NOMO-1 treated with DMSO at 0.1 percent for 48 hours (cell line): ENCODE measurements at regions not wholly inside any gene's neighbourhood (a gene's known extent, or its start where the extent isn't known, plus 50 kb on each side); places are given as distances from the start of the nearest gene placed in this dataset.
A peak's percentile ranks its signal among the peaks of the same experiment; 100 is the strongest.
"Not testable (repeated sequence)": the region's sequence is repeated elsewhere in the genome, so short reads cannot be mapped to it uniquely, and the experiment has no call there.

Experiments used
- DNase-seq: peaks from one replicate; lab custom pipeline; 2025; ENCODE audit not compliant: unreplicated experiment; lab: John Stamatoyannopoulos, UW

DNA sequence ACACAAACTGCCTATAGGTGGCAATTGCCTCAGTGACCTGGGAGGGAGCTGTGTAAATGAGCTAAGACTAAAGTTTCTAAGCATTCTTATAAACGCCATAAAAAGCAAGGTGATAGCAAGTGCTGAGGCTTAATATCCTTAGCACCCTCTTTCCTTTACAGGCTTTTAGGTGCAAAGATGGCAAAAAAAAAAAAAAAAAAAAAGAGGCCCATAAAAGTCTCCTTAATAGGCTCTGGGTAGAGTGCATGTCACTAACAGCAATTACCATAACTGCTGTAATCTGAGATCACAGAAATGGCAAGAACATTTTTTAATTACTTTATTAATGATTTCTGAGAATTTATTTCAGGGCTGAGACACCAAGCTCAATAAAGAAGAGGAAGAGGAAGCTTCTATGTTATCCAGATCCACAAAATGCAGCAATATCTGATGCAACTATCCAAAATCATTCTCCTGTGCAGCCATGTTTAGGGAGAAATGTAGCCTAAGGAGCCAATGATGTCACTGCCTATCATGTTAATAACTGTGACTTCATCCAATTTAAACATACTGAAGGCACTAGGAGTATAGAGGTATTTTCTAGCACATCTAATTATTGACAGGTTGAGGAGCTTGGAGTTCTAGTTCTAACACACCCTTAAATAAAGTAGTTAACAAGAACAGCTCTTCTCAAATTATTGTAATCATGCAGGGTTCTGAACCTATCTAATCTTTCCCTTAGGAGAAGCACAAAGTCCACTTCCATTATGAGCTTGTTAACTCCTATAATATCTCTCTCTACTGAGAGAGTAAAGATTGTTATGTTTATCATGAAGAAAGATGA lies 804.3 kb upstream of the ACVR2A start:
- DNase-seq = no peak

DNA sequence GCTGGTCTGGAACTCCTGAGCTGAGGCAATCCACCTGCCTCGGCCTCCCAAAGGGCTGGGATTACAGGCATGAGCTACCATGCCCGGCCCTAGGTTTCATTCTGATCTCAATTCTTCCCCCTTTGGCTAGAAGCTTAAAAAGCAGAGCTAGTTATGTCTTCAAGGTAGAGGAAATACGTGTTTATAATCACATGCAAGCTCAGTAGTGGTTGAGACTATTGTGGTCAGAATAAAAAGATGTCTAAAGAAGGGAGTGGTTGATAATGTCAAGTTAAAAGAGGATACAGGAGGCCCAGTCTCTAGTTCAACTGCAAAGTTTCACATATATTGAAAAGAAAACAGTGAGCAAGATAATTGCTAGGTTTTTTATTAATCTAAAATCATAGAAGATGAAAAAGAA lies 807.8 kb upstream of the ACVR2A start:
- DNase-seq = no peak

- no peak for DNase-seq
These were observed 811.8 kb upstream of the ACVR2A start for GRCh38 chr2:147033044-147033443.

GRCh38 chr2:147031897-147032296 lies 812.9 kb upstream of the ACVR2A start:
- DNase-seq = no peak

DNA sequence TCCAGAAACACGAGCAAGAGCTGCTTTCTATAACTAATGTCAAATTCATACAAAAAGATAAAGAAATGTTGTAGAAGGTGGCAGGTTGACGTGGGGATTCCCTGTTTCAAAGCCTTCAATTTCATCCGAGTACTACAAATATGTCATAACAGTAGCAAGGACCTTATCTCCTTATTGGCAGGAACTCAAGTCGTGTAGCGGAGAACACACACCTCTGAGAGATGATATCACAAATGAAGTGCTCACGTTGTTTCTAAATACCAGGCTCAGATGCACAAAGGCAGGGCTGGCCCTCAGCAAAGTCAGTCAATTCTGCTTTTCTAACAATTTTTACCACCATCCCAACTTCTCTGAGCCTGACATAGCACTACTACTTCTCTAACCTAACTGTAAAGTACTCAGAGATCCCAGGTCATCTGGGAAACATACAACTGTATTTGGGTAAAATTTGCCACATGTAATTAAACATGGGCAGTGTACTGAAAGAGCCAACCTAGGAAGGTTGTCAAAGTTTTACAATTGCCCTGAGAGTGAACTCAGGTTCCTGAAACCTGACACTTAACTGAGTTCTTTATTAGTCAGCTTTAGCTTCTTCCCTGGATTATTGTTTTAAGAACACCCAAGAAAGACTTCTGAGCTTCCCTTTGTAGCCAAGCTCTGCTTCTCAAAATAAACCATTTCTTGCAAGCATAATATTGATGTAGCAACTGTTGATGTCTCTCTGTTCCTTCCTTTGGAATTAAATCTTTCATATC lies 813.7 kb upstream of the ACVR2A start:
- DNase-seq = no peak

GRCh38 chr2:147027436-147027835 lies 817.4 kb upstream of the ACVR2A start:
- DNase-seq = no peak

DNA sequence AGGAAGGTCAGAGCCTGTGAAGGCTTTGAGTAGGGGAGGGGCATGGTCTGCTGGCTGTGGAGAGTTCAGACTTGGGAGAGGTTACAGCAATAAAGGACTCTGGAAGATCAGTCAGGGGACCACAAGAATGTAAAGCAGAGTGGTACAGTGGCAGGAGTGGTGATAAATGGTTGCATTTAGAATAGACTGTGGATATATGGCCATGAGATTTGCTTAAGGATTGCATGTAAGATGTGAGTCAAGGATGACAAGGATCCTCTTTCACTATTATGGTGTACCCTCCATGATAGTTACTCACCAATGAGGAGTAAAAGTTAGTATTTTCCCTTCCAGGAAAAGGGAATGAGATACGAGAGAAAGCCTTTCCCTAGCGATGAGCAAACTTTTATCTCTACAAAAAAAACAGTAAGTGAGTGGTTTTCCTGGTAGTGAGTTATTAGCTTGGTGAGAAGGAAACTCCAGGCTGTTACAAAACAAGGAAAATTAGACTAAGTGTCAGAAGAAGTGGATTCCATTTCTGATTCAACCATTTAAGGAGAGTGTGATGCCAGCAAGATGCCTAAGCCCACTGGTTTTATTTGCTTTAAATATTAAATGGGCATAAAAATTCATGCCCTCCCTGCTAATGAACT lies 818.0 kb upstream of the ACVR2A start:
- DNase-seq = no peak

- peak; percentile 13 for DNase-seq
These were observed 818.9 kb upstream of the ACVR2A start for GRCh38 chr2:147025646-147026585.

GRCh38 chr2:147019311-147019710 lies 825.5 kb upstream of the ACVR2A start:
- DNase-seq = no peak

- no peak for DNase-seq
These were observed 826.7 kb upstream of the ACVR2A start for GRCh38 chr2:147017951-147018645.

DNA sequence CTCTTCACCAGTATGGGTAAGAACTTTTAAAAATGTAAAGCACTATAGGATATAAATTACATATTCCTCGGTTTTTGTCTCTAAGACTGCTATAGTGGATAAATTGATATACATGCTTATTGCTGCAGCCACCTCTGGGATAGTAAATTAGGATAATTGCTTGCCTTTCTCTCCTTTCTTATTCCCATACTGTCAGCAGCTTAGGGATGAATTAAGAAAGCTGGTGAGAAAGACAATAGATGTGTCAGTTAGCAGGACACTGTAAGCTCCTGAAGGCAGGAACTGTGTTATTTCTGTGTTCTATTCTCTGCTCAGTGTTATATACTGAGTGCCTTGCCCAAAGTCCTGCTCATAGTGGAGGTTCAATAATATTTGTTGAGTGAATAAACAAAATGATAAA lies 828.6 kb upstream of the ACVR2A start:
- DNase-seq = no peak

DNA sequence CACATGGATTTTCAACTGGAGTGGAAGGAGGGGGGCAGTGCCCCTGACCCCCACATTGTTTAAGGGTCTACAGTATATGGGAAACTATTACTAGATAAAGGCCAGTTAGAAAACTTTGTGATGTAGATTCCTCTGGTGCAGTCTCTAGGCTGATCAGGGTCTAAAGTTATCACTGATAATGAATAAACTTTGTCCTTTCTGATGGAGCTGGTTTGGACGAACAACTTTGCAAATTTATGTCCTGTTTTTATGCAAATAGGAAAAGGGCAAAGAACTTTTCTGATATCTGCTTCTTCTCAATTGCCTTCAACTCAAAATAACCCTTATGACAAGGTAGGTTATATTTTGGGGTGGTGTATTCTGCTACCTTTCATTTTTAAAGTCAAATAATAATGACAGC lies 829.2 kb upstream of the ACVR2A start:
- no peak for DNase-seq

- DNase-seq = no peak
These were observed 831.0 kb upstream of the ACVR2A start for GRCh38 chr2:147013696-147014392.

DNA sequence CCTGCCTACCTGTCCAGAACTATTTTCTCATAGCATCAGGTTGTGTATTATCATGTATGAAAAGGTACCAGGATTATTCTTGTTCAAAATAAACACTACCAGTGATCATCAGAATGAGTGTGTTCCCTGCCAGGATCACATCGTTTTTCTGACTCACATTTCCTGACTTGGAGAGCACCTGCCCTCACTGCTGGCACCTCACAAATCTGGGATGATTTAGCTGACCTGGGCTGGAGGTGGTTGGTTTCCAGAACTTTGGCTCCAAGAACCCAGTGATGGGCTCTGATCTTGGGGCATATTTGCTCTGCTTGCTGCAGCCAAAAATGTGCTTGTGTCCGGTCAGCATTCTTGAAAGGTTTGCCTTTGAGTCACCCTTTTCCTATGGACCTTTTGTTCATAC lies 836.3 kb upstream of the ACVR2A start:
- no peak for DNase-seq

- DNase-seq = no peak
These were observed 838.1 kb upstream of the ACVR2A start for GRCh38 chr2:147006736-147007141.

- no peak for DNase-seq
These were observed 841.7 kb upstream of the ACVR2A start for GRCh38 chr2:147003081-147003480.

DNA sequence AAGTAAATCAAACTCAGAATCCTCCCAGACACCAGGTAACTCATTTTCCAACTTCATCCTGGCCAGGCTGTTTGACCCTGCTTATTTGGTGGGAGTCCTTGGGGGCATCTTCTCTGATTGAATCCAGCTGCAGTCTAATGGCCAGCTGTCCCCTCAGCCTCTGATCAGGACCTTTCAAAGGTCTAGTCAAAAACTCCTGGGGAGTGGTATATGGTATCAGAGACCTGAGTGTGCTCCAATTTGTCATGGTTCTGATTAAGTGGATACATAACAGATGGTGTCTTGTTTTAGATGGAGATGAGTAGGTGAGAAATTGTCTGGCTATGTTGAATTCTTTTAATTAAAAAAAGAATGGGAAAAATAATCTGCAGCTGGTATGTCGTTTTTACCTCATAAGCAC lies 842.6 kb upstream of the ACVR2A start:
- DNase-seq = no peak

- DNase-seq = no peak
These were observed 843.8 kb upstream of the ACVR2A start for GRCh38 chr2:147001061-147001460.

- DNase-seq = not testable (repeated sequence)
These were observed 844.7 kb upstream of the ACVR2A start for GRCh38 chr2:147000151-147000550.

- DNase-seq = no peak
These were observed 846.9 kb upstream of the ACVR2A start for GRCh38 chr2:146997945-146998344.
